NT2/D1 (cell line): ENCODE measurements at regions not wholly inside any gene's neighbourhood (a gene's known extent, or its start where the extent isn't known, plus 50 kb on each side); places are given as distances from the start of the nearest gene placed in this dataset.

ENCODE experiments used
- DNase-seq: peaks from one replicate; pipeline ENCODE4 v3.0.0-alpha.2; 2011; ENCODE audit warnings: low read depth, low spot score
- H3K27me3 ChIP-seq: 2 replicates; pipeline ENCODE4 v1.6.0; 2011; ENCODE audit warnings: mild to moderate bottlenecking; ENCODE audit not compliant: insufficient read length, insufficient read depth
- H3K36me3 ChIP-seq: 2 replicates; pipeline ENCODE4 v1.6.1; 2011; ENCODE audit warnings: mild to moderate bottlenecking, low read length, mixed read lengths; ENCODE audit not compliant: insufficient read depth, insufficient read length
- H3K4me1 ChIP-seq: 2 replicates; pipeline ENCODE4 v1.5.1; 2011; ENCODE audit not compliant: insufficient read depth, insufficient read length
- H3K4me3 ChIP-seq: 2 replicates; pipeline ENCODE4 v1.5.1; 2011; ENCODE audit warnings: low read depth; ENCODE audit not compliant: insufficient read length
- H3K9ac ChIP-seq: 2 replicates; pipeline ENCODE4 v1.6.0; 2011; ENCODE audit warnings: low read depth; ENCODE audit not compliant: insufficient read length
- H3K9me3 ChIP-seq: 2 replicates; pipeline ENCODE4 v1.5.1; 2011; ENCODE audit warnings: mild to moderate bottlenecking, low read length; ENCODE audit not compliant: insufficient read depth
- SUZ12 ChIP-seq: IDR thresholded peaks from 2 replicates; pipeline ENCODE4 v1.6.1; 2011; ENCODE audit not compliant: insufficient read length, insufficient read depth; ENCODE audit errors: extremely low read depth
- YY1 ChIP-seq: IDR thresholded peaks from 2 replicates; pipeline ENCODE4 v1.6.1; 2011; ENCODE audit not compliant: insufficient read length, insufficient read depth
- ZNF274 ChIP-seq: IDR thresholded peaks from 2 replicates; pipeline ENCODE4 v1.6.1; 2011; ENCODE audit warnings: mild to moderate bottlenecking, low read depth, low read length

GRCh38 chr2:117485588-117485987 is 328.9 kb upstream of the DDX18 start:
- no peak overlapping the region for H3K4me3 ChIP-seq
- peaks cover 7% of the 10 kb centered on the region for H3K36me3 ChIP-seq
- TF ChIP-seq ZNF274 = no peak
- no peak for TF ChIP-seq YY1
- no peak for TF ChIP-seq SUZ12
- H3K9ac ChIP-seq = no peak overlapping the region
- no peaks in the 10 kb centered on the region for H3K4me1 ChIP-seq
- no peak for DNase-seq
- H3K27me3 ChIP-seq = no peaks in the 10 kb centered on the region
- H3K9me3 ChIP-seq = peaks cover 10% of the 10 kb centered on the region

GRCh38 chr2:117486081-117486480 is 328.4 kb upstream of the DDX18 start:
- peaks cover 10% of the 10 kb centered on the region for H3K9me3 ChIP-seq
- H3K4me1 ChIP-seq = no peaks in the 10 kb centered on the region
- H3K9ac ChIP-seq = no peak overlapping the region
- no peak for DNase-seq
- no peaks in the 10 kb centered on the region for H3K27me3 ChIP-seq
- H3K36me3 ChIP-seq = peaks cover 7% of the 10 kb centered on the region
- H3K4me3 ChIP-seq = no peak overlapping the region
- TF ChIP-seq YY1 (no peak), SUZ12 (no peak), ZNF274 (no peak)

- Histone ChIP-seq H3K27me3 (no peaks in the 10 kb centered on the region), H3K36me3 (peaks cover 8% of the 10 kb centered on the region), H3K9me3 (peaks cover 18% of the 10 kb centered on the region; the same call in 1 of the 2 replicates), H3K9ac (no peak overlapping the region), H3K4me1 (no peaks in the 10 kb centered on the region), H3K4me3 (no peak overlapping the region)
- DNase-seq = peak; percentile 9
- TF ChIP-seq YY1 (no peak), ZNF274 (no peak), SUZ12 (no peak)
Observed at GRCh38 chr2:117492209-117492851, 322.2 kb upstream of the DDX18 start.

- TF ChIP-seq ZNF274 (no peak), YY1 (no peak), SUZ12 (no peak)
- no peak overlapping the region for H3K9ac ChIP-seq
- no peaks in the 10 kb centered on the region for H3K4me1 ChIP-seq
- H3K4me3 ChIP-seq = no peak overlapping the region
- H3K27me3 ChIP-seq = no peaks in the 10 kb centered on the region
- H3K9me3 ChIP-seq = peaks cover 28% of the 10 kb centered on the region
- no peak for DNase-seq
- H3K36me3 ChIP-seq = peaks cover 4% of the 10 kb centered on the region
Observed at GRCh38 chr2:117500721-117501120, 313.8 kb upstream of the DDX18 start.

- Histone ChIP-seq H3K9me3 (peaks cover 15% of the 10 kb centered on the region), H3K27me3 (no peaks in the 10 kb centered on the region), H3K9ac (no peak overlapping the region), H3K4me3 (no peak overlapping the region), H3K4me1 (no peaks in the 10 kb centered on the region), H3K36me3 (no peaks in the 10 kb centered on the region)
- no peak for DNase-seq
- TF ChIP-seq ZNF274 (no peak), YY1 (no peak), SUZ12 (no peak)
Observed at GRCh38 chr2:117502121-117502520, 312.4 kb upstream of the DDX18 start.

GRCh38 chr2:117512307-117512706 is 302.2 kb upstream of the DDX18 start:
- DNase-seq = no peak
- H3K9me3 ChIP-seq = no peaks in the 10 kb centered on the region
- no peaks in the 10 kb centered on the region for H3K27me3 ChIP-seq
- H3K9ac ChIP-seq = no peak overlapping the region
- H3K4me3 ChIP-seq = no peak overlapping the region
- no peaks in the 10 kb centered on the region for H3K4me1 ChIP-seq
- no peaks in the 10 kb centered on the region for H3K36me3 ChIP-seq
- TF ChIP-seq ZNF274 (no peak), YY1 (no peak), SUZ12 (no peak)

- no peak for DNase-seq
- TF ChIP-seq SUZ12 (no peak), ZNF274 (no peak), YY1 (no peak)
Observed at GRCh38 chr2:117514371-117514770, 300.1 kb upstream of the DDX18 start.

More at GRCh38 chr2:117514371-117514770, 300.1 kb upstream of the DDX18 start:
- Histone ChIP-seq H3K4me3 (no peak overlapping the region), H3K36me3 (no peaks in the 10 kb centered on the region), H3K9me3 (no peaks in the 10 kb centered on the region), H3K4me1 (no peaks in the 10 kb centered on the region), H3K9ac (no peak overlapping the region), H3K27me3 (no peaks in the 10 kb centered on the region)
